22Rv1 (cell line): ENCODE measurements at regions not wholly inside any gene's neighbourhood (a gene's known extent, or its start where the extent isn't known, plus 50 kb on each side); places are given as distances from the start of the nearest gene placed in this dataset.

Experiments
- ZFX ChIP-seq: fragments of 450-650 bp; IDR thresholded peaks from 2 replicates; pipeline ENCODE4 v1.6.1; 2017; ENCODE audit warnings: antibody characterized with exemption, borderline replicate concordance
- TF ChIP-seq, protein P1 (sequence below): fragments of 450-650 bp; IDR thresholded peaks from 2 replicates; pipeline ENCODE4 v1.5.1; 2017; ENCODE audit warnings: mild to moderate bottlenecking

DNA sequence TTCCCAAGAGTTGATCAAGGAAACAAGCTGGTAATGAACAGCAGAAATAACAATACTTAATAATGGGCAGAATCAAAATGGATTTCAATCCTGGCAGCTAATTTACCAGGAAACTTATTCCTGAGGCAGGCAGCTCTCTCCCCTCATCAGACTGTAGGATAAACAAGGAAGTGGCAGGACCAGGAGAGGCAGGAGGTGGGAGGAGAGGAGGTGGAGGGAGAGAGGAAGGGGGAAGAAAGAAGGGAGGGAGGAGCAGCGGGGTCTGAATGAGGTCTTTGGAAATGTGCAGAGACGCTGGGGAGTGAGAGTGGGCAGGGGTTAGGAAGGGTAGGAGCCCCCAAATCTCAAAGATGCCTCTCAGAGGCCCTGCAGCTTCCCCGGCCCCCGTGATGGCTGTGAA, 231.5 kb downstream of the BCOR start:
- TF ChIP-seq, protein P1, sequence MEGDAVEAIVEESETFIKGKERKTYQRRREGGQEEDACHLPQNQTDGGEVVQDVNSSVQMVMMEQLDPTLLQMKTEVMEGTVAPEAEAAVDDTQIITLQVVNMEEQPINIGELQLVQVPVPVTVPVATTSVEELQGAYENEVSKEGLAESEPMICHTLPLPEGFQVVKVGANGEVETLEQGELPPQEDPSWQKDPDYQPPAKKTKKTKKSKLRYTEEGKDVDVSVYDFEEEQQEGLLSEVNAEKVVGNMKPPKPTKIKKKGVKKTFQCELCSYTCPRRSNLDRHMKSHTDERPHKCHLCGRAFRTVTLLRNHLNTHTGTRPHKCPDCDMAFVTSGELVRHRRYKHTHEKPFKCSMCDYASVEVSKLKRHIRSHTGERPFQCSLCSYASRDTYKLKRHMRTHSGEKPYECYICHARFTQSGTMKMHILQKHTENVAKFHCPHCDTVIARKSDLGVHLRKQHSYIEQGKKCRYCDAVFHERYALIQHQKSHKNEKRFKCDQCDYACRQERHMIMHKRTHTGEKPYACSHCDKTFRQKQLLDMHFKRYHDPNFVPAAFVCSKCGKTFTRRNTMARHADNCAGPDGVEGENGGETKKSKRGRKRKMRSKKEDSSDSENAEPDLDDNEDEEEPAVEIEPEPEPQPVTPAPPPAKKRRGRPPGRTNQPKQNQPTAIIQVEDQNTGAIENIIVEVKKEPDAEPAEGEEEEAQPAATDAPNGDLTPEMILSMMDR: no peak
- TF ChIP-seq ZFX: no peak
